H1 (cell line): ENCODE measurements at regions not wholly inside any gene's neighbourhood (a gene's known extent, or its start where the extent isn't known, plus 50 kb on each side); places are given as distances from the start of the nearest gene placed in this dataset.
A peak's percentile ranks its signal among the peaks of the same experiment; 100 is the strongest.

Experiments
- CTCF ChIA-PET: fragments of 300-600 bp; sonication (Branson Sonifier 250); formaldehyde crosslinking; loops from one replicate; lab custom pipeline; 2021; ENCODE audit not compliant: partially characterized antibody; lab: Charles Lee
- POLR2A ChIA-PET: fragments of 300-600 bp; sonication (Branson Sonifier 250); formaldehyde crosslinking; loops from one replicate; lab custom pipeline; 2021; ENCODE audit warnings: inconsistent platforms; ENCODE audit not compliant: partially characterized antibody; lab: Charles Lee
- DNase-seq, 2 experiments: peaks; one replicate each; pipeline versions ENCODE4 v3.0.0 to v3.0.0-alpha.2; 2010 to 2022; ENCODE audit warnings: low spot score in 2 of 2, low read depth in 1 of 2, mixed read lengths in 1 of 2
- FAIRE-seq: peaks from 2 replicates; lab custom pipeline; 2011; peaks lifted over from hg19 to GRCh38; lab: Jason Lieb, UNC
- H2AFZ ChIP-seq: 2 replicates; pipeline ENCODE4 v1.8.1; 2012; ENCODE audit warnings: low read length, inconsistent platforms
- H2AK5ac ChIP-seq: 2 replicates; pipeline ENCODE4 v1.6.1; 2013; ENCODE audit warnings: low read depth, low read length
- H2BK120ac ChIP-seq: replicated peaks from 2 replicates; pipeline ENCODE3; 2013; ENCODE audit warnings: low read depth, low read length, inconsistent platforms
- H2BK12ac ChIP-seq: 2 replicates; pipeline ENCODE4 v1.6.1; 2013; ENCODE audit warnings: low read depth, low read length
- H2BK15ac ChIP-seq: 2 replicates; pipeline ENCODE4 v1.6.1; 2013; ENCODE audit warnings: low read length
- H2BK20ac ChIP-seq: 2 replicates; pipeline ENCODE4 v1.6.1; 2013; ENCODE audit warnings: low read length
- H2BK5ac ChIP-seq: 2 replicates; pipeline ENCODE4 v1.6.1; 2013; ENCODE audit warnings: low read depth, low read length
- H3K14ac ChIP-seq: 2 replicates; pipeline ENCODE4 v1.6.1; 2013; ENCODE audit warnings: inconsistent platforms; ENCODE audit not compliant: insufficient read length
- H3K18ac ChIP-seq: 2 replicates; pipeline ENCODE4 v1.6.1; 2013; ENCODE audit warnings: low read length; ENCODE audit errors: extremely low read depth
- H3K23ac ChIP-seq: 2 replicates; pipeline ENCODE4 v1.6.1; 2013; ENCODE audit warnings: inconsistent platforms; ENCODE audit not compliant: insufficient read length
- H3K23me2 ChIP-seq: 2 replicates; pipeline ENCODE4 v1.6.1; 2013; ENCODE audit warnings: low read depth, low read length
- H3K27ac ChIP-seq: 2 replicates; pipeline ENCODE4 v1.6.1; 2011; ENCODE audit warnings: low read depth, low read length, inconsistent platforms
- H3K27me3 ChIP-seq, 4 experiments: replicated peaks in 1 of 4; 1 replicate in 1 of 4; 2 replicates in 3 of 4; pipeline versions ENCODE4 v1.6.1 to v1.8.1; 2011 to 2013; ENCODE audit warnings: low read length in 3 of 4, mild to moderate bottlenecking in 3 of 4, inconsistent platforms in 2 of 4, mixed read lengths in 2 of 4, moderate library complexity in 1 of 4; ENCODE audit not compliant: control insufficient read depth in 3 of 4, insufficient read depth in 3 of 4; ENCODE audit errors: extremely low read depth in 1 of 4
- H3K36me3 ChIP-seq, 4 experiments: 2 replicates each; pipeline versions ENCODE4 v1.6.1 to v1.8.1; 2011 to 2013; ENCODE audit warnings: mild to moderate bottlenecking in 4 of 4, low read length in 3 of 4, moderate library complexity in 2 of 4, control low read depth in 1 of 4, inconsistent platforms in 1 of 4; ENCODE audit not compliant: insufficient read depth in 4 of 4, control insufficient read depth in 2 of 4
- H3K4ac ChIP-seq: replicated peaks from 2 replicates; pipeline ENCODE3; 2013; ENCODE audit warnings: low read length, low read depth, mixed read lengths, inconsistent platforms; ENCODE audit not compliant: insufficient read length
- H3K4me1 ChIP-seq, 4 experiments: replicated peaks in 1 of 4; 1 replicate in 1 of 4; 2 replicates in 3 of 4; pipeline versions ENCODE4 v1.6.1 to v1.8.1; 2011 to 2013; ENCODE audit warnings: low read length in 3 of 4, inconsistent platforms in 2 of 4, mixed read lengths in 1 of 4; ENCODE audit not compliant: insufficient read depth in 4 of 4, control insufficient read depth in 3 of 4
- H3K4me2 ChIP-seq, 2 experiments: 2 replicates each; pipeline versions ENCODE4 v1.6.1 to v1.8.1; 2011 to 2013; ENCODE audit warnings: low read depth in 2 of 2, low read length in 2 of 2, control low read depth in 1 of 2, inconsistent platforms in 1 of 2, mild to moderate bottlenecking in 1 of 2; ENCODE audit not compliant: insufficient read depth in 1 of 2
- H3K4me3 ChIP-seq, 4 experiments: fragments of 200-600, 300-600 bp in 1 of 4; sonication (generic), shearing (Covaris generic), sonication (Bioruptor Twin) in 1 of 4; 2 replicates each; pipeline versions ENCODE4 v1.5.1 to v1.8.1; 2011 to 2016; ENCODE audit warnings: low read length in 4 of 4, low read depth in 3 of 4, control low read depth in 2 of 4, inconsistent platforms in 2 of 4, mild to moderate bottlenecking in 2 of 4, mixed read lengths in 1 of 4, moderate library complexity in 1 of 4; ENCODE audit not compliant: insufficient read depth in 2 of 4; ENCODE audit errors: extremely low read depth in 1 of 4
- H3K56ac ChIP-seq: replicated peaks from 2 replicates; pipeline ENCODE3; 2013; ENCODE audit warnings: low read depth, mild to moderate bottlenecking, mixed read lengths, low read length, inconsistent platforms; ENCODE audit not compliant: insufficient read length
- H3K79me1 ChIP-seq: 2 replicates; pipeline ENCODE4 v1.6.1; 2013; ENCODE audit warnings: low read depth, low read length, control low read depth
- H3K79me2 ChIP-seq, 2 experiments: 2 replicates each; pipeline versions ENCODE4 v1.6.1 to v1.8.1; 2012 to 2013; ENCODE audit warnings: low read length in 2 of 2, mild to moderate bottlenecking in 2 of 2, inconsistent platforms in 1 of 2; ENCODE audit not compliant: insufficient read depth in 2 of 2, control insufficient read depth in 1 of 2
- H3K9ac ChIP-seq, 4 experiments: replicated peaks in 1 of 4; 1 replicate in 1 of 4; 2 replicates in 3 of 4; pipeline versions ENCODE4 v1.6.1 to v1.8.1; 2011 to 2013; ENCODE audit warnings: low read depth in 3 of 4, low read length in 3 of 4, control low read depth in 2 of 4, mild to moderate bottlenecking in 2 of 4, moderate library complexity in 2 of 4, inconsistent platforms in 1 of 4; ENCODE audit errors: extremely low read depth in 1 of 4
- H3K9me3 ChIP-seq, 2 experiments: 2 replicates each; pipeline versions ENCODE4 v1.6.1 to v1.8.1; 2012 to 2013; ENCODE audit warnings: mild to moderate bottlenecking in 2 of 2, moderate library complexity in 2 of 2, control low read depth in 1 of 2, inconsistent platforms in 1 of 2, low read depth in 1 of 2, low read length in 1 of 2, mixed read lengths in 1 of 2; ENCODE audit not compliant: insufficient read depth in 2 of 2
- H4K20me1 ChIP-seq, 2 experiments: replicated peaks in 1 of 2; 2 replicates each; pipeline versions ENCODE3 to v1.8.1; 2011 to 2013; ENCODE audit warnings: inconsistent platforms in 2 of 2, low read length in 2 of 2, mild to moderate bottlenecking in 1 of 2; ENCODE audit not compliant: insufficient read depth in 2 of 2, control insufficient read depth in 1 of 2
- H4K5ac ChIP-seq: 2 replicates; pipeline ENCODE4 v1.6.1; 2013; ENCODE audit warnings: low read length, low read depth, mixed read lengths, inconsistent platforms; ENCODE audit not compliant: insufficient read length
- H4K8ac ChIP-seq: 2 replicates; pipeline ENCODE4 v1.8.0; 2013; ENCODE audit warnings: mild to moderate bottlenecking, moderate library complexity, low read length, inconsistent platforms; ENCODE audit not compliant: insufficient read depth; ENCODE audit errors: extremely low read depth
- H4K91ac ChIP-seq: replicated peaks from 2 replicates; pipeline ENCODE3; 2013; ENCODE audit warnings: low read length, mixed read lengths, inconsistent platforms; ENCODE audit not compliant: insufficient read length
- WGBS, 2 experiments: shearing (Covaris generic) in 1 of 2; methylation state at CpG; one replicate each; pipeline versions ENCODE4 v1.1.6 to v1.1.7; 2013 to 2015; ENCODE audit warnings: low lambda C conversion rate in 2 of 2, mixed read lengths in 2 of 2, inconsistent platforms in 1 of 2, low coverage in 1 of 2, missing lambda C conversion rate in 1 of 2; ENCODE audit not compliant: insufficient replicate concordance in 2 of 2, insufficient coverage in 1 of 2, insufficient read length in 1 of 2; ENCODE audit errors: extremely low coverage in 1 of 2, missing lambda C conversion rate in 1 of 2; 5-methylcytosine and 5-hydroxymethylcytosine counted together

DNA sequence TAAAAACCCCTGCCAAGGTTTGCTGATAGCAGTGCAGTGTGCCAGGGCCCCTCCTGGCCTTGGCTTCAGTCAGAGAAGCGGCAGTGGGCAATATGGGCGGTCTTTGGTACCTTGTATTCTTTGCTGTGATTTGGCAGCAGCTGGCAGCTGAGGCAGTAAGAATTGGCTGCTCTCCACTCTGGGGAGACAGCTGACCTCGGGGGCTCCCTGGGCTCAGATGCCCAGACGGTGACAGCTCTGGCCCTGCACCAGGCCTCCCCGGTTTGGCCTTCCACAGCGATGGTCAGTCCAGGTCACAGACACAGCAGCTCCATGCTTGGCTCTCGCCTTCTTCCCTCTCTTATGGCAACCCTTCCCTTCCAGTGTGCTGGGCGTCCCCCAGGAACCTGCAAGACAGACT is 330.9 kb downstream of the BCOR start:
- FAIRE-seq = no peak

More for the DNA sequence above, 330.9 kb downstream of the BCOR start:
- no peaks in the 10 kb centered on the region for H4K20me1 ChIP-seq
- H2AK5ac ChIP-seq = no peak overlapping the region
- no peak overlapping the region for H3K4me3 ChIP-seq
- H3K36me3 ChIP-seq = no peaks in the 10 kb centered on the region
- no peak overlapping the region for H3K14ac ChIP-seq
- no peak overlapping the region for H3K18ac ChIP-seq
- no peak overlapping the region for H2BK15ac ChIP-seq
- CTCF ChIA-PET = interaction anchor here (0.6 to 0.9 kb wide), 2 partner anchors 29 to 47 kb away, joined by 3 read pairs; no protein-coding TSS in a partner anchor
- H2BK5ac ChIP-seq = no peak overlapping the region; the same call in 1 of the 2 replicates
- 83% methylated on average over 5 of the region's 8 CpGs; no CpG with 5 or more reads in 1 of the 2 experiments for WGBS, 2 experiments
- H3K4ac ChIP-seq = no peak overlapping the region
- H2AFZ ChIP-seq = no peak overlapping the region
- H3K27ac ChIP-seq = no peak overlapping the region
- H3K56ac ChIP-seq = no peak overlapping the region
- peaks cover 2 to 15% (median 5%) of the 10 kb centered on the region in 4 experiments; a peak in 5 of 7 replicates for H3K4me1 ChIP-seq
- H3K27me3 ChIP-seq = no peaks in the 10 kb centered on the region
- no peak overlapping the region for H4K5ac ChIP-seq
- H3K23me2 ChIP-seq = no peaks in the 10 kb centered on the region
- H4K91ac ChIP-seq = no peak overlapping the region
- POLR2A ChIA-PET = no interaction called here
- no peak overlapping the region for H3K23ac ChIP-seq
- H2BK12ac ChIP-seq = peak overlapping the region; percentile 17; the same call in 1 of the 2 replicates
- H3K79me1 ChIP-seq = no peaks in the 10 kb centered on the region
- no peak overlapping the region for H3K4me2 ChIP-seq
- H3K9ac ChIP-seq = no peak overlapping the region
- H4K8ac ChIP-seq = no peak overlapping the region
- no peaks in the 10 kb centered on the region for H3K79me2 ChIP-seq
- H2BK120ac ChIP-seq = no peak overlapping the region
- no peak overlapping the region for H2BK20ac ChIP-seq
- no peak for DNase-seq
- H3K9me3 ChIP-seq = no peaks in the 10 kb centered on the region
